ENCODE measurements at regions not wholly inside any gene's neighbourhood (a gene's known extent, or its start where the extent isn't known, plus 50 kb on each side); places are given as distances from the start of the nearest gene placed in this dataset.
"Not testable (repeated sequence)": the region's sequence is repeated elsewhere in the genome, so short reads cannot be mapped to it uniquely, and the experiment has no call there.

GRCh38 chr12:69047990-69048389 lies 115.0 kb upstream of the CPM start:
- no peak for DNase-seq (ENCODE audit: low read depth, low spot score)
- TF ChIP-seq CTCF (IDR thresholded peaks at IDR 0.05; ENCODE audit: low read depth, low read length), result no peak
- H3K4me3 ChIP-seq (ENCODE audit: low read depth, low read length), result no peak overlapping the region
- in situ Hi-C loops (cut with HindIII; ENCODE audit: low sequenced_read_pairs), result no loop called here

- DNase-seq (ENCODE audit: low read depth, low spot score); in situ Hi-C loops (cut with HindIII; ENCODE audit: low sequenced_read_pairs); H3K4me3 ChIP-seq (ENCODE audit: low read depth, low read length): not testable (repeated sequence)
These were observed 116.9 kb upstream of the CPM start for GRCh38 chr12:69049855-69050254.

GRCh38 chr12:69052613-69053408 lies 119.8 kb upstream of the CPM start:
- H3K4me3 ChIP-seq (ENCODE audit: low read depth, low read length), result no peak overlapping the region
- in situ Hi-C loops (cut with HindIII; ENCODE audit: low sequenced_read_pairs), result no loop called here
- no peak for TF ChIP-seq CTCF (IDR thresholded peaks at IDR 0.05; ENCODE audit: low read depth, low read length)
- peak; percentile 86 for DNase-seq (ENCODE audit: low read depth, low spot score)

- no peak for TF ChIP-seq CTCF (IDR thresholded peaks at IDR 0.05; ENCODE audit: low read depth, low read length)
- in situ Hi-C loops (cut with HindIII; ENCODE audit: low sequenced_read_pairs), result no loop called here
- no peak for DNase-seq (ENCODE audit: low read depth, low spot score)
These were observed 121.5 kb upstream of the CPM start for GRCh38 chr12:69054343-69055056.

GRCh38 chr12:69055280-69055679 lies 122.3 kb upstream of the CPM start:
- TF ChIP-seq CTCF (IDR thresholded peaks at IDR 0.05; ENCODE audit: low read depth, low read length), result no peak
- no peak overlapping the region for H3K4me3 ChIP-seq (ENCODE audit: low read depth, low read length)
- in situ Hi-C loops (cut with HindIII; ENCODE audit: low sequenced_read_pairs), result no loop called here
- DNase-seq (ENCODE audit: low read depth, low spot score), result no peak

More at GRCh38 chr12:69054343-69055056, 121.5 kb upstream of the CPM start:
- no peak overlapping the region for H3K4me3 ChIP-seq (ENCODE audit: low read depth, low read length)

GRCh38 chr12:69055706-69056105 lies 122.7 kb upstream of the CPM start:
- no peak for DNase-seq (ENCODE audit: low read depth, low spot score)
- TF ChIP-seq CTCF (IDR thresholded peaks at IDR 0.05; ENCODE audit: low read depth, low read length), result no peak
- no peak overlapping the region for H3K4me3 ChIP-seq (ENCODE audit: low read depth, low read length)
- in situ Hi-C loops (cut with HindIII; ENCODE audit: low sequenced_read_pairs), result no loop called here

Measured in astrocyte of the spinal cord (primary cell).